HepG2 (cell line): ENCODE measurements at regions not wholly inside any gene's neighbourhood (a gene's known extent, or its start where the extent isn't known, plus 50 kb on each side); places are given as distances from the start of the nearest gene placed in this dataset.

Source experiments
- ZBTB40 ChIP-seq, 2 experiments: fragments of 450-650 bp in 1 of 2; sonication (generic) in 1 of 2; formaldehyde crosslinking in 1 of 2; IDR thresholded peaks; 2 replicates each; pipeline versions ENCODE4 v1.6.1 to v1.8.0; 2016 to 2022; ENCODE audit warnings: antibody characterized with exemption in 1 of 2, mild to moderate bottlenecking in 1 of 2, missing genetic modification reagents in 1 of 2

DNA sequence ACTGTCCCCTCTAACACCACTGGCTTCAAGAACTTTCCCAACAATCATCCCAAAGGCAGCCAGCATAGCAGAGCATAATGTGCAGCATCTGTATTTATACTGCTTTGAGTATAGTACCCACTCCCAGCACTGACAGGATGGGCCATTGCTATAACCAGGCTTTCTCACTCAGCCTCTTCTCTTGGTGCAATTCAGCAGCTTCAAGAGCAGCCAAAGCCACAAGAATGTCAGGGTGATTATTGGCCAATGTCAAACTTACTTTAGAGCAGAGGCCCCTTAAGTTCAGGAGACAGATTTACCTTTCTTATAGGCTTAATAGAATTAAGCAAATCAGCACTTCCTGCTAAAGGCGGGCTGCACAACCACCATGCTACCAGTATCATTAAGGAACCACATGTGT, 232.4 kb upstream of the RSPO3 start (continued):
- no peak for TF ChIP-seq ZBTB40 (IDR thresholded peaks at IDR 0.05)
- TF ChIP-seq ZBTB40 (CRISPR knock-in tag; IDR thresholded peaks at IDR 0.05): no peak
